Activated CD4-positive, alpha-beta T cell treated with anti-CD3 and anti-CD28 coated beads for 48 hours (primary cell): ENCODE measurements at regions not wholly inside any gene's neighbourhood (a gene's known extent, or its start where the extent isn't known, plus 50 kb on each side); places are given as distances from the start of the nearest gene placed in this dataset.
"Not testable (repeated sequence)": the region's sequence is repeated elsewhere in the genome, so short reads cannot be mapped to it uniquely, and the experiment has no call there.

Experiments
- DNase-seq: peaks from one replicate; pipeline ENCODE4 v3.0.0-alpha.2; 2020

GRCh38 chr6:112821476-112821875 is 474.3 kb downstream of the RFPL4B start:
- no peak for DNase-seq

- DNase-seq = no peak
Measured at GRCh38 chr6:112822769-112823168, 475.6 kb downstream of the RFPL4B start.

GRCh38 chr6:112827793-112828192 is 480.7 kb downstream of the RFPL4B start:
- no peak for DNase-seq

GRCh38 chr6:112831022-112831421 is 483.9 kb downstream of the RFPL4B start:
- no peak for DNase-seq

GRCh38 chr6:112833581-112834131 is 486.5 kb downstream of the RFPL4B start:
- no peak for DNase-seq

GRCh38 chr6:112835078-112835477 is 487.9 kb downstream of the RFPL4B start:
- no peak for DNase-seq

GRCh38 chr6:112839525-112839961 is 492.4 kb downstream of the RFPL4B start:
- no peak for DNase-seq

GRCh38 chr6:112841553-112842329 is 494.6 kb downstream of the RFPL4B start:
- DNase-seq = no peak

GRCh38 chr6:112842330-112842685 is 495.2 kb downstream of the RFPL4B start:
- no peak for DNase-seq

GRCh38 chr6:112846681-112847080 is 499.6 kb downstream of the RFPL4B start:
- no peak for DNase-seq

GRCh38 chr6:112851146-112851545 is 504.0 kb downstream of the RFPL4B start:
- DNase-seq = no peak

- no peak for DNase-seq
Measured at GRCh38 chr6:112853162-112853561, 506.0 kb downstream of the RFPL4B start.

- DNase-seq = no peak
Measured at GRCh38 chr6:112863753-112864152, 516.6 kb downstream of the RFPL4B start.

GRCh38 chr6:112865131-112865530 is 518.0 kb downstream of the RFPL4B start:
- DNase-seq = no peak

- DNase-seq = no peak
Measured at GRCh38 chr6:112874881-112875280, 527.8 kb downstream of the RFPL4B start.

- DNase-seq = no peak
Measured at GRCh38 chr6:112877134-112878100, 530.3 kb downstream of the RFPL4B start.

GRCh38 chr6:112879920-112880413 is 532.8 kb downstream of the RFPL4B start:
- DNase-seq = no peak

GRCh38 chr6:112881027-112881426 is 533.9 kb downstream of the RFPL4B start:
- no peak for DNase-seq

GRCh38 chr6:112881828-112882780 is 535.0 kb downstream of the RFPL4B start:
- no peak for DNase-seq

- DNase-seq = no peak
Measured at GRCh38 chr6:112883095-112883494, 536.0 kb downstream of the RFPL4B start.

- DNase-seq = no peak
Measured at GRCh38 chr6:112886415-112886814, 539.3 kb downstream of the RFPL4B start.

- DNase-seq = not testable (repeated sequence)
Measured at GRCh38 chr6:112887424-112887823, 540.3 kb downstream of the RFPL4B start.
